Uterus (tissue), 2 donors: ENCODE measurements at regions not wholly inside any gene's neighbourhood (a gene's known extent, or its start where the extent isn't known, plus 50 kb on each side); places are given as distances from the start of the nearest gene placed in this dataset.

Experiments used
- POLR2A ChIP-seq, 2 donors: fragments of 450-650 bp; IDR thresholded peaks; one replicate each; pipeline ENCODE4 v1.6.1; 2016; ENCODE audit warnings: antibody characterized with exemption in 2 of 2, mild to moderate bottlenecking in 1 of 2, moderate library complexity in 1 of 2
- TF ChIP-seq, protein P1 (sequence below), 4 experiments: fragments of 200-600 bp in 2 of 4; fragments of 450-650 bp in 2 of 4; sonication (generic) in 2 of 4; IDR thresholded peaks; one replicate each; pipeline ENCODE4 v1.5.1; 2016 to 2019; ENCODE audit warnings: antibody characterized with exemption in 4 of 4, mild to moderate bottlenecking in 2 of 4, moderate library complexity in 1 of 4

DNA sequence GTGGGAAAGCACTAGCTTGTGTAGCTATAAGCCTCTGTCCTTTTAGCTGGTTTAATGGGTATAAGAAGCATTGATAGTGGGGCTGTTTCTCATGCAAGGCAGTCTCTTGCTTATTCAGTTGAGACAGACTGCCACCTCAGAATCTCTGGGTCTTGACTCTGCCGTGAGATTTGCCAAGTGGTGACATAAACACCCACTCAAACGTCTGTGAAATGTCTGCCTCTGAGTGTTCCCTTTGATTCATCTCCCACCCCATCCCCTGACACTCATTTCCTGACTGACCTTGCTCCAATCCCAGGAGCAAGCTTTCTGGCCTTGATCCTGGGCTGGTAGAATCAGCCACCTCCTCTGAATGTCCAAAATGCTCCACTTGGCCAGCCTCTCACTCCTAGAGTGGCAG lies 141.9 kb upstream of the RBMS1 start:
- TF ChIP-seq, protein P1, sequence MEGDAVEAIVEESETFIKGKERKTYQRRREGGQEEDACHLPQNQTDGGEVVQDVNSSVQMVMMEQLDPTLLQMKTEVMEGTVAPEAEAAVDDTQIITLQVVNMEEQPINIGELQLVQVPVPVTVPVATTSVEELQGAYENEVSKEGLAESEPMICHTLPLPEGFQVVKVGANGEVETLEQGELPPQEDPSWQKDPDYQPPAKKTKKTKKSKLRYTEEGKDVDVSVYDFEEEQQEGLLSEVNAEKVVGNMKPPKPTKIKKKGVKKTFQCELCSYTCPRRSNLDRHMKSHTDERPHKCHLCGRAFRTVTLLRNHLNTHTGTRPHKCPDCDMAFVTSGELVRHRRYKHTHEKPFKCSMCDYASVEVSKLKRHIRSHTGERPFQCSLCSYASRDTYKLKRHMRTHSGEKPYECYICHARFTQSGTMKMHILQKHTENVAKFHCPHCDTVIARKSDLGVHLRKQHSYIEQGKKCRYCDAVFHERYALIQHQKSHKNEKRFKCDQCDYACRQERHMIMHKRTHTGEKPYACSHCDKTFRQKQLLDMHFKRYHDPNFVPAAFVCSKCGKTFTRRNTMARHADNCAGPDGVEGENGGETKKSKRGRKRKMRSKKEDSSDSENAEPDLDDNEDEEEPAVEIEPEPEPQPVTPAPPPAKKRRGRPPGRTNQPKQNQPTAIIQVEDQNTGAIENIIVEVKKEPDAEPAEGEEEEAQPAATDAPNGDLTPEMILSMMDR (IDR thresholded peaks at IDR 0.05), result no peak
- no peak for TF ChIP-seq POLR2A (IDR thresholded peaks at IDR 0.05)
